Activated T-helper 1 cell treated with anti-CD3 and anti-CD28 coated beads, Interleukin-12 subunit alpha, Interleukin-12 subunit beta, Interleukin-2, Interleukin-4 antibody, amounts not matched to agents 30 ng/mL and 10 ng/mL and 1 ng/mL, durations not matched to agents 14 hours and 24 hours and 36 hours (primary cell): ENCODE measurements at regions not wholly inside any gene's neighbourhood (a gene's known extent, or its start where the extent isn't known, plus 50 kb on each side); places are given as distances from the start of the nearest gene placed in this dataset.

Experiments used
- DNase-seq: peaks from one replicate; pipeline ENCODE4 v3.0.0; 2021; ENCODE audit warnings: low spot score
- H3K27ac Mint-ChIP-seq: one replicate; pipeline ENCODE4 v1.8.0; 2021; ENCODE audit warnings: mild to moderate bottlenecking, mixed read lengths
- H3K27me3 Mint-ChIP-seq: one replicate; pipeline ENCODE4 v1.8.0; 2022; ENCODE audit warnings: mild to moderate bottlenecking, moderate library complexity, mixed read lengths; ENCODE audit not compliant: insufficient read depth
- H3K36me3 Mint-ChIP-seq: one replicate; pipeline ENCODE4 v1.8.0; 2021; ENCODE audit warnings: low read depth, mixed read lengths
- H3K4me1 Mint-ChIP-seq: one replicate; pipeline ENCODE4 v1.8.0; 2021; ENCODE audit warnings: low read depth, mixed read lengths
- H3K4me3 Mint-ChIP-seq: one replicate; pipeline ENCODE4 v1.8.0; 2021; ENCODE audit warnings: mild to moderate bottlenecking, moderate library complexity, mixed read lengths
- H3K9me3 Mint-ChIP-seq: one replicate; pipeline ENCODE4 v1.8.0; 2021; ENCODE audit warnings: mixed read lengths
- intact Hi-C: fragments of 100-400 bp; cut with micrococcal nuclease; formaldehyde crosslinking; loops from one replicate; pipeline ENCODE4 v1.15.1; 2024

- H3K27ac Mint-ChIP-seq: no peak overlapping the region
- intact Hi-C loops: no loop called here
- H3K36me3 Mint-ChIP-seq: no peaks in the 10 kb centered on the region
- H3K4me1 Mint-ChIP-seq: no peaks in the 10 kb centered on the region
- peaks cover under 1% of the 10 kb centered on the region for H3K27me3 Mint-ChIP-seq
- no peaks in the 10 kb centered on the region for H3K9me3 Mint-ChIP-seq
- no peak for DNase-seq
- H3K4me3 Mint-ChIP-seq: no peak overlapping the region
These were observed 1461.2 kb downstream of the TBC1D22A start for GRCh38 chr22:48223488-48224190.

DNA sequence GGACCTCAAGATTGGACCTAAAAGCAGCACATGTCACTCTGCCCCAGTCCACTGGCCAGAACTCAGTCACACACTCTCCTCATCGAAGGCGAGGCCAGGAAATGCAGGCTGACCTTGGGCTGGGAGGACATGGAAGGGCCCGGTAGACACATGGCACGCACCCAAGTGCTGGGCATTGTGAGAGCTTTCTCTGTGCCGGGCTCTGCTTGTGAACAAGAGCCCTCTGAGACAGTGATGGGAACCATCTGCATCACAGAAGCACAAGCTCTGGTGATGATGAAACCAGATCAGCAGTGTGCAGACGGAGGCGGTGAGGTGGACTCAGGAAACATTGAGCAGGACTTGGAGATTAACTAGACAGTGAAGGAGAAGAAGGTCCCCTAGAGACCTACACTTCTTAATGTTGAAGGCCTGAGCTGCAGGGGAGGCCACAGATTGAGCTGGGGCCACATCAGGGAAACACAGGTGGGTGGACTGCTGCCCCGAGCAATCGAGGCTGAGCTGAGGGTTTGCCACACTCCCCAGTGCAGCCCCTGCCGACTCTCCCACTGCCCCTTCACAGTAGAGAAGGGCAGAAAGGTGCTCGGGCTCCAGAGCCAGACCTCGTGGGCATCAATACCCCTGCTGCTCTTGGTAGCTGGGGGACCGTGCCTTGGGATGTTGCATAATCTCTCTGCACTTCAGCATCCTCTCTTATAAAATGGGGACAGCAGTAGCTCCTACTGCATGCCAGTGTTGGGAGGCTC, 1460.5 kb downstream of the TBC1D22A start:
- H3K4me3 Mint-ChIP-seq: no peak overlapping the region
- no peaks in the 10 kb centered on the region for H3K9me3 Mint-ChIP-seq
- intact Hi-C loops: no loop called here
- no peaks in the 10 kb centered on the region for H3K36me3 Mint-ChIP-seq
- DNase-seq: no peak
- peaks cover 2% of the 10 kb centered on the region for H3K27me3 Mint-ChIP-seq
- H3K27ac Mint-ChIP-seq: no peak overlapping the region
- no peaks in the 10 kb centered on the region for H3K4me1 Mint-ChIP-seq

DNA sequence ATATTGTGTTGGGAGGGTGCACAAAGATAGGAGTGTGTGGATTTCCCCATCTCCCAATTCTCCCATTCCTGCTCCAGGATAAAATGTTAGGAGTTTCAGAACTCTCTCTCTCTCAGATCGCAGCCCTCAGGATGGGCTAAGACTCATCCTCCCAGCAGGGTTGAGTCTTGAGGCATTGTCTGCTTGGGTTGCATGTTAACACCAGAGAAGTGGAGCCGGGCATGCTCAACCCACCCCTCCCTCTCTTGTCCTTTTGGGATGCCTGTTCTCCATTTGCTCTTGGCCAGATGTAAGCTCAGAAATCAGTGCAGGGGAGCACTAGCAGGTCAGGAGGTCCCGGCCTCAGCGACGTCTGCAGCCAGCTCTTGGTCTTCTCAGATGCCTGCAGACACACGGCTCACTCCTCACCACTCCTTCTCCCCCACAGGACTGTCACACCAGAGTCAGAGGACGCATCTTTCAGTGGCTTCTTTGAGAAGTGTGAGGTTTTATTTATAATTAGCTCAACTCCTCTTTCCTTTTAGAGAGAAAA, 1456.5 kb downstream of the TBC1D22A start:
- Mint-ChIP-seq H3K9me3 (no peaks in the 10 kb centered on the region), H3K4me3 (no peak overlapping the region)

DNA sequence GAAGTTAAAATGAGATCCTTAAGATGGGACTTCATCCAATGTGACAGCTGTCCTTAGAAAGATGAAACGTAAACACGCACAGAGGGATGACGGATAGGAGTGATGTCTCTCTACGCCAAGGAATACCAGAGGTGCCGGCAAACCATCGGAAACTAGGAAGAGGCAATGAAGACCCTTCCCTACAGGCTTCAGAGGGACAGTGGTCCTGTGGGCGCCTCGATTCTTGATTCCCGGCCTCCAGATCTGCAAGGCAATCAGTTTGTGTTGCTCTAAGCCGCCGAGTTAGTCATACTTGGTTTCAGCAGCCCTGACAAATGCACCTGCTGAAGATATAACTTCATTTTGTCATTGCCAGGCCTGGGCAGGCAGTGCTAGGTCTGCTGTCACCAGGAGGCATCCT, 1455.1 kb downstream of the TBC1D22A start:
- Mint-ChIP-seq H3K27ac (no peak overlapping the region), H3K27me3 (peaks cover 2% of the 10 kb centered on the region)
- intact Hi-C loops: no loop called here

More for the DNA sequence above, 1456.5 kb downstream of the TBC1D22A start:
- Mint-ChIP-seq H3K4me1 (no peaks in the 10 kb centered on the region), H3K27me3 (peaks cover 2% of the 10 kb centered on the region), H3K36me3 (no peaks in the 10 kb centered on the region), H3K27ac (no peak overlapping the region)
- intact Hi-C loops: no loop called here
- no peak for DNase-seq

GRCh38 chr22:48212727-48213126, 1450.3 kb downstream of the TBC1D22A start:
- H3K27ac Mint-ChIP-seq: no peak overlapping the region
- DNase-seq: no peak
- no peaks in the 10 kb centered on the region for H3K27me3 Mint-ChIP-seq
- H3K36me3 Mint-ChIP-seq: no peaks in the 10 kb centered on the region
- no peaks in the 10 kb centered on the region for H3K4me1 Mint-ChIP-seq
- no peak overlapping the region for H3K4me3 Mint-ChIP-seq
- intact Hi-C loops: no loop called here
- H3K9me3 Mint-ChIP-seq: no peaks in the 10 kb centered on the region

More for the DNA sequence above, 1455.1 kb downstream of the TBC1D22A start:
- Mint-ChIP-seq H3K4me1 (no peaks in the 10 kb centered on the region), H3K36me3 (no peaks in the 10 kb centered on the region), H3K4me3 (no peak overlapping the region), H3K9me3 (no peaks in the 10 kb centered on the region)
- no peak for DNase-seq

- Mint-ChIP-seq H3K9me3 (no peaks in the 10 kb centered on the region), H3K27ac (no peak overlapping the region), H3K36me3 (no peaks in the 10 kb centered on the region), H3K4me1 (no peaks in the 10 kb centered on the region), H3K4me3 (no peak overlapping the region), H3K27me3 (no peaks in the 10 kb centered on the region)
- intact Hi-C loops: no loop called here
- no peak for DNase-seq
These were observed 1448.4 kb downstream of the TBC1D22A start for GRCh38 chr22:48210812-48211211.

- DNase-seq: no peak
- H3K36me3 Mint-ChIP-seq: no peaks in the 10 kb centered on the region
- intact Hi-C loops: no loop called here
These were observed 1447.7 kb downstream of the TBC1D22A start for GRCh38 chr22:48210198-48210580.

GRCh38 chr22:48209473-48210197, 1447.2 kb downstream of the TBC1D22A start:
- no peaks in the 10 kb centered on the region for H3K4me1 Mint-ChIP-seq
- DNase-seq: no peak
- no peaks in the 10 kb centered on the region for H3K9me3 Mint-ChIP-seq
- H3K36me3 Mint-ChIP-seq: no peaks in the 10 kb centered on the region
- no peak overlapping the region for H3K4me3 Mint-ChIP-seq
- H3K27me3 Mint-ChIP-seq: no peaks in the 10 kb centered on the region
- no peak overlapping the region for H3K27ac Mint-ChIP-seq
- intact Hi-C loops: no loop called here

More at GRCh38 chr22:48210198-48210580, 1447.7 kb downstream of the TBC1D22A start:
- Mint-ChIP-seq H3K4me3 (no peak overlapping the region), H3K4me1 (no peaks in the 10 kb centered on the region), H3K27me3 (no peaks in the 10 kb centered on the region), H3K9me3 (no peaks in the 10 kb centered on the region), H3K27ac (no peak overlapping the region)

- no peaks in the 10 kb centered on the region for H3K9me3 Mint-ChIP-seq
- H3K4me3 Mint-ChIP-seq: no peak overlapping the region
- H3K4me1 Mint-ChIP-seq: no peaks in the 10 kb centered on the region
- H3K36me3 Mint-ChIP-seq: no peaks in the 10 kb centered on the region
- H3K27ac Mint-ChIP-seq: no peak overlapping the region
- DNase-seq: no peak
- no peaks in the 10 kb centered on the region for H3K27me3 Mint-ChIP-seq
- intact Hi-C loops: no loop called here
These were observed 1446.4 kb downstream of the TBC1D22A start for GRCh38 chr22:48208894-48209293.

DNA sequence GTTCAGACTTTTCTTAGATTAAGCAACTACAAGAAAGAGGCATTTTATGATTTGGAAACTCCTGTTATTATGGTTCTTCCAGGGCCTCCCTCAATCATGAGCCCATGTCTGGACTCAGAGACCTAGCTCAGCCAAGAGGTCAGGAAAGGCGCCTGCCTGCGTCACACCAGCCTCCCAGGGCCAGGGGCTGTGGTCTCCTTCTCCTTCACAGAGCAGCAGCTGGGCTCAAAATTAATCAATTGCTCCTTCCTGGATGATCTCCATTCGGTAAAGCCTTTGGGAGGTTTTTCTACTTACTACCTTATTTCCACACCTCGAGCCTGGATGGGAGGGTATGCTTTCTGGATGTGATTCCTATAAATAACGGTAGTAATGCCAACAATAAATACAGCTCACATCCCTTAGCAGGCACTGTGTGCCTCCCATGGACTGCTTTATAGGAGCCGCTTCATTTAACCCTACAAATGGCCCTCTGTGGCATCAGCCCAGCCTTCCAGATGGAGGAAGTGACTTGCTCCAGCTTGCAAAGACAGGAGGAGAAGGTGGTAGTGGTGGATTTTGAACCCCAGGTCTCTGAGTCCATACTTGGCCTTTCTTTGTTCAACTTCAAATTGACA, 1445.6 kb downstream of the TBC1D22A start:
- no peak overlapping the region for H3K27ac Mint-ChIP-seq
- intact Hi-C loops: no loop called here
- no peaks in the 10 kb centered on the region for H3K36me3 Mint-ChIP-seq
- no peaks in the 10 kb centered on the region for H3K4me1 Mint-ChIP-seq
- H3K27me3 Mint-ChIP-seq: no peaks in the 10 kb centered on the region
- no peak overlapping the region for H3K4me3 Mint-ChIP-seq
- DNase-seq: no peak
- H3K9me3 Mint-ChIP-seq: no peaks in the 10 kb centered on the region

DNA sequence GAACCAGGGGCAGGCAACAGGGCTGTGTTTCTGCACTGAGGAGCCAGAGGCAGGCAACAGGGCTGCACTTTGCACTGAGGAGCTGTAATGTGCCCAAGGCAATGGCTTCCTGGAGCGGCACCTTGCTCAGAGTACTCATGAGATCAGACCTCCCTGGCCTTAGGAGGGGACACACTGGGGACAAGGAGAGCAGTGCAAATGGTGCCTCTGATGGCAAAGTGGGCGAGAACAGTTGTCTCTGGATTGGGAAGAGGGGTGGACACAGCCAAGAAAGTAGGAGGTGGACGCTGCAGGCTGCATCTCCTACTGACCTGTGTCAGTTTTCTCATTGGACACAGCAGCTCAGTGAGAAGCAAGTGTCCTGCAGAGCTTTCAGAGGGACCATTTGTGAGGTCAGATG, 1443.3 kb downstream of the TBC1D22A start:
- no peaks in the 10 kb centered on the region for H3K4me1 Mint-ChIP-seq
- H3K9me3 Mint-ChIP-seq: no peaks in the 10 kb centered on the region
- H3K36me3 Mint-ChIP-seq: no peaks in the 10 kb centered on the region
- no peak for DNase-seq
- no peaks in the 10 kb centered on the region for H3K27me3 Mint-ChIP-seq
- no peak overlapping the region for H3K4me3 Mint-ChIP-seq
- intact Hi-C loops: no loop called here
- H3K27ac Mint-ChIP-seq: no peak overlapping the region

DNA sequence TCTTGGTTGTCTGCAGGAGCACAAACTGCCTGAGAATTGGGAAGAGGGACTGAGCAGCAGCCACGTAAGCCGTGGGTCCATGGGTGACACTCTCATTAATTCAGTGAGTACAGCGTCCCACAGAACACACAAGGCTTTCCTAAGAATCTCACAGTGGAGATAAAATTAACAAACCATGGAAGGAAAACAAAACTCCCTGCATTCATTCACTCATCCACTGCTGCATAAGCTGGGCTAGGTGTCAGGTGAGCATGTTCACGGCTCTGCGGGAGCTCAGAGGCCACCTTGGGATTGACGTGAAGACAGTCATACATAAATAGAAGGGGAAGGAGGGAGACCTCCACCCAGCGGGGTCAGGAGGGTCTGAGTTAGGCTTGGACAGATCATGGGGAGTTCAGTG, 1442.7 kb downstream of the TBC1D22A start:
- Mint-ChIP-seq H3K36me3 (no peaks in the 10 kb centered on the region), H3K27ac (no peak overlapping the region), H3K27me3 (no peaks in the 10 kb centered on the region), H3K4me1 (no peaks in the 10 kb centered on the region), H3K9me3 (no peaks in the 10 kb centered on the region), H3K4me3 (no peak overlapping the region)
- intact Hi-C loops: no loop called here
- DNase-seq: no peak
